ENCODE measurements at regions not wholly inside any gene's neighbourhood (a gene's known extent, or its start where the extent isn't known, plus 50 kb on each side); places are given as distances from the start of the nearest gene placed in this dataset.

- no peak for TF ChIP-seq RARB (CRISPR knock-in tag; IDR thresholded peaks at IDR 0.05)
- no peak for TF ChIP-seq ARNTL (CRISPR knock-in tag; IDR thresholded peaks at IDR 0.05; ENCODE audit: borderline replicate concordance, low read depth)
- no peak for TF ChIP-seq ZNF8 (CRISPR knock-in tag; IDR thresholded peaks at IDR 0.05)
Observed at GRCh38 chr6:137707038-137707589, 159.9 kb upstream of the TNFAIP3 start.
